RWPE1 (cell line): ENCODE measurements at regions not wholly inside any gene's neighbourhood (a gene's known extent, or its start where the extent isn't known, plus 50 kb on each side); places are given as distances from the start of the nearest gene placed in this dataset.

Source experiments
- CTCF ChIA-PET: fragments of 350-600 bp; sonication (Branson Sonifier 250); formaldehyde crosslinking; extraction: SDS; loops from one replicate; lab custom pipeline; 2021; lab: Yijun Ruan, JAX
- POLR2A ChIA-PET: fragments of 400-600 bp; formaldehyde crosslinking; extraction: SDS; loops from one replicate; lab custom pipeline; 2020; ENCODE audit warnings: antibody characterized with exemption; ENCODE audit not compliant: low non-redundant PET; lab: Yijun Ruan, JAX
- DNase-seq: peaks from one replicate; pipeline ENCODE4 v3.0.0; 2012; ENCODE audit warnings: low spot score
- H3K27ac ChIP-seq: fragments of 450-650 bp; 2 replicates; pipeline ENCODE4 v1.5.1; 2017
- CTCF ChIP-seq: fragments of 450-650 bp; conservative IDR thresholded peaks from 2 replicates; pipeline ENCODE4 v1.5.1; 2017; ENCODE audit warnings: low read depth, mild to moderate bottlenecking

- H3K27ac ChIP-seq: no peak overlapping the region
- DNase-seq: no peak
- ChIA-PET CTCF (interaction anchor here (0.5 to 0.6 kb wide), 2 partner anchors 126 to 1500 kb away, joined by 3 to 4 read pairs; no protein-coding TSS in a partner anchor), POLR2A (no interaction called here)
- TF ChIP-seq CTCF: no peak
Observed at GRCh38 chr11:113613619-113614018, 92.5 kb downstream of the TMPRSS5 start.

GRCh38 chr11:113604186-113604585, 101.9 kb downstream of the TMPRSS5 start:
- DNase-seq: no peak
- no peak for TF ChIP-seq CTCF
- ChIA-PET POLR2A (no interaction called here), CTCF (no interaction called here)
- H3K27ac ChIP-seq: no peak overlapping the region

- TF ChIP-seq CTCF: no peak
- H3K27ac ChIP-seq: no peak overlapping the region
- CTCF ChIA-PET: interaction anchor here (0.7 kb wide), 1 partner anchor 1246 kb away, joined by 3 read pairs; no protein-coding TSS in a partner anchor
- POLR2A ChIA-PET: no interaction called here
- DNase-seq: no peak
Observed at GRCh38 chr11:113603277-113604059, 102.6 kb downstream of the TMPRSS5 start.

GRCh38 chr11:113602483-113602882, 103.6 kb downstream of the TMPRSS5 start:
- ChIA-PET CTCF (interaction anchor here (0.6 to 0.7 kb wide), 2 partner anchors 11 to 1245 kb away, joined by 3 read pairs; no protein-coding TSS in a partner anchor), POLR2A (no interaction called here)
- no peak overlapping the region for H3K27ac ChIP-seq
- no peak for TF ChIP-seq CTCF
- no peak for DNase-seq

GRCh38 chr11:113596658-113597057, 109.5 kb downstream of the TMPRSS5 start:
- POLR2A ChIA-PET: no interaction called here
- CTCF ChIA-PET: no interaction called here
- DNase-seq: no peak
- H3K27ac ChIP-seq: no peak overlapping the region
- no peak for TF ChIP-seq CTCF

- DNase-seq: no peak
- CTCF ChIA-PET: no interaction called here
- POLR2A ChIA-PET: no interaction called here
- H3K27ac ChIP-seq: no peak overlapping the region
- TF ChIP-seq CTCF: no peak
Observed at GRCh38 chr11:113595810-113596594, 110.1 kb downstream of the TMPRSS5 start.
